NCI-H1694 treated with DMSO at 0.1 percent for 48 hours (cell line): ENCODE measurements at regions not wholly inside any gene's neighbourhood (a gene's known extent, or its start where the extent isn't known, plus 50 kb on each side); places are given as distances from the start of the nearest gene placed in this dataset.

Experiments used
- DNase-seq: peaks from one replicate; lab custom pipeline; 2025; lab: John Stamatoyannopoulos, UW

- no peak for DNase-seq
Measured at GRCh38 chr6:119602215-119603178, 252.9 kb upstream of the MAN1A1 start.

- DNase-seq = no peak
Measured at GRCh38 chr6:119598883-119599282, 249.3 kb upstream of the MAN1A1 start.

DNA sequence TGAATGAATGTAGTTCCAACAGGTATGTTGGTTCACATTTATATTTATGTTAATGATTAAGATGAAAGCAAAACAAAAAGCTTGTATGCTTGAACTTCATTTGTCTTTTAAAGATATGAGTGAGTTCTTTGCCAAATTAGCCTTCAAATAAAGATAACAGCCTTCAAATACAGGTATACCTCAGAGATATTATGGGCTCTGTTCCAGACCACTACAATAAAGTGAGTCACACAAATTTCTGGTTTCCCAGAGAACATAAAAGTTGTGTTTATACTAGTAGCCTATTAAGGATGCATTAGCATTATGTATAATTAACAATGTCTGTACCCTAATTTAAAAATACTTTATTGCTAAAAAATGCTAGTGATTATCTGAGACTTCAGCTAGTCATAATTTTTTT is 245.3 kb upstream of the MAN1A1 start:
- no peak for DNase-seq

DNA sequence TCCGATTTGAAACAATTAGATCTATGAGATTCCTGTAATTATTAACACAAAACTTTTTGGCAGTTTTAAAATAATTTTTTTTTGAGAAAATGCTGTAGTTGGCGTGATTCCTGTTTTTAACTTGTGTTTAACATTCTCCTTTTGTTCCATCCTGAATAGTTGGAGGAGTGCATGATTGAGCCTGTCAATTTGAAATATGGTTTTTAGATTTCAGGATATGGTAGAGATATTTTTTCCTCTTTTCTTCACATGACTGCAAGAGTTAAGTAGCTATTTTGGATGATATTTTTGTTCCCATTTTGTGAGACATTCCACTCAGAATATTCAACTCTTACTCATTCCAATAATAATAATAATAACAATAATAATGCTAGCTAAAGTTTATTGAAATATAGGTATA is 241.7 kb upstream of the MAN1A1 start:
- no peak for DNase-seq

- no peak for DNase-seq
Measured at GRCh38 chr6:119590066-119590465, 240.5 kb upstream of the MAN1A1 start.

- DNase-seq = no peak
Measured at GRCh38 chr6:119587537-119587936, 238.0 kb upstream of the MAN1A1 start.

GRCh38 chr6:119586250-119586882 is 236.8 kb upstream of the MAN1A1 start:
- no peak for DNase-seq

DNA sequence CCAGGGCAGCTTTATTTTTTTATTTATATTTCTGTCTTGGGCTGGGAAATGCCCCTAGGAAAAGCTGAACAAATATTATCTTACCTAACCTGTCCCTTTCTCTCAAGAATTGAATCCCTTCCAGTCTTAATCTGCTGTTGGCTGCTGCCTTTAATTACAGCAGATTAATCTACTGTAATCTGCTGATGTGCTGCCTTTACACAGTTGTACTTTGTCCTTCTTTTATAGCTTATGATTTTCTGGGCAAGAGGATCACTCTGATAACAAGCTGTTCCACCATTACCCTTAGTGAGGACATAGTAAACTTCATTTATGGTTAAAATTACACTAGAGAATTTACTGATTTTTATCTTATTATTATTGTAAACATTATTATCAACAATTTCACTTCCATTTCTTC is 234.5 kb upstream of the MAN1A1 start:
- DNase-seq = no peak

DNA sequence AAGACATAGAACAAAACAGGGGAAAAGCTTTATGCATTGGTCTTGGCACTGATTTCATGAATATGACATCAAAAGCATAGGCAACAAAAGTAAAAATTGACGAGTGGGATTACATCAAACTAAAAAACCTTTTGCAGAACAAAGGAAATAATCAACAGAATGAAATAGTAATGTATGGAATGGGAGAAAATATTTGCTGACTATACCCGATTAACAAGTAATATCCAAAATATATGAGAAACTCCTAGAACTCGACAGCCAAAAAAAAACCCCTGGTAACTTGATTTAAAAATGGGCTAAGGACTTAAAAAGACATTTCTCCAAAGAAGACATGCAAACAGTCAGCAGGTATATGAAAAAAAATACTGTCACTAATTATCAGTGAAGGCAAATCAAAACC is 231.7 kb upstream of the MAN1A1 start:
- no peak for DNase-seq

GRCh38 chr6:119575721-119576120 is 226.2 kb upstream of the MAN1A1 start:
- no peak for DNase-seq

DNA sequence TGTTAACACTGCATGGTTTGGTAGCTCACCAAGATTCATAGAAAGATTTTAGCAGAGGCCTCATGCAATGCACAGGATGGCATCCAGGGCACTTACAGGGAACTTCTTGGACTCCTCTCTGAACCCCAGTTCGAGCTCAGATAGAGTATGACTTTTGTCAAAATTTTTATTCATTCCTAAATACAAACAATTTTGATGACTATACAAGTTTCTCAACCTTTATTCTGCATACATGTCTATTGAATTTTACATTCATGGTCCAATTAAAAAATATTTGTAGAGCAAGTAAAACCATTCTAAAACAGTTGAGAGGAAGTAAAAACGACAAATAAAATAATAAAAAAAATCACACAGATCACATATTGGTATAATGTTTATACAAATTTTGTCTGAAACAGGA is 219.0 kb upstream of the MAN1A1 start:
- no peak for DNase-seq

GRCh38 chr6:119566546-119567260 is 217.1 kb upstream of the MAN1A1 start:
- no peak for DNase-seq

DNA sequence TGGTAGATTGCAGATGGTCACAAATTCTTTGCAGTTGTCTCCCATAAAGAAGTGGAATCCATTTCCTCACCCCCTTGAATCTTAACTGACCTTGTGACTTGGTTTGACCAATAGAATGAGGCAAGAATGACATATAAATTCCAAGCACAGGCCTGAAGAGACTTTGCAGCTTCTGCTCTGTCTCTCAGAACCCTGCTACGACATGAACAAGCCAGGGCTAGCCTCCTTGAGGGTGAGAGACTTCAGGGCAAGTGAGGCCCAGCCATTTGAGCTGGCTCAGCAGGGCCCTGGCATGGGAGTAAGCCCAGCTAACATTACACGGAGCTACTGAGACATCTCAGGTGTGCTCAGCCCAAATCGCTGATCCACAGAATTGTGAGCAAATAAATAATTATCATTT is 216.3 kb upstream of the MAN1A1 start:
- DNase-seq = no peak

DNA sequence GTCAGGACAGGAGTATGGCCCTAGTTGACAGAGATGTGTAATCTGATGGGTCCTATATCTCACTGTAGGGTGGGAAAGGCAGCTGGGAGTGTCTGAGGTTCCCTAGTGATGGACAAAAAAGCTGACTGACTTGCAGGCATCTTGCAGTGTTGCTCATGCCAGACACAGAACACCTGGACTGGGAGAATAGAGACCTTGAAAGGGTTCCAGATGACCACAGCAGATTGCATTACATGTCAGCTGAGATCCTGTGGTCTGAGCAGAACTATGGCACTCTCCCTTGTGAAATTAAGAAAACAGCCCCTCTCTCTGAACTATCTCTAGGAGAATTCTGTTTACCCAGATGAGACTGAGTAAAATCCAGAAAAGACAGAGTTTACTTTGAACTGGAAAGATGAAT is 212.6 kb upstream of the MAN1A1 start:
- DNase-seq = no peak

GRCh38 chr6:119559586-119559985 is 210.0 kb upstream of the MAN1A1 start:
- no peak for DNase-seq

GRCh38 chr6:119557239-119557638 is 207.7 kb upstream of the MAN1A1 start:
- no peak for DNase-seq

DNA sequence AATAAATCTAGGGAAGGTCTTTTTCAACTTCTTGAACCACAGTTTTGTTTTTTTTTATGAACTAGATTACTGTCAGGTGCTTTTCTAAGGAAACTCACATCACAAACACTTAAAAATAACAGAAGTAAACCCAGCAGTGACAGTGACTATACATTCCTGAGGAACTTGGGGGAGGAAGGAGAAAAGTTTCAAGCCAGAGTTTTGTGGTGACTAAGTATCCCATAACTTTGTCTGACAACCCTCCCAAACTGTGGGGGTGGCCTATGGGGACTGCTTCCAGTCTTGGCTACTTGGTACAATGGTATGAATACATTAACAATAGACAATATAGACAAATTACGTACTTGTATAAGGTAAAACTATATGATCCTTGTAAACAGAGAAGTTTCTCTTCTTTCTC is 202.5 kb upstream of the MAN1A1 start:
- DNase-seq = no peak

- DNase-seq = no peak
Measured at GRCh38 chr6:119547024-119547423, 197.5 kb upstream of the MAN1A1 start.

DNA sequence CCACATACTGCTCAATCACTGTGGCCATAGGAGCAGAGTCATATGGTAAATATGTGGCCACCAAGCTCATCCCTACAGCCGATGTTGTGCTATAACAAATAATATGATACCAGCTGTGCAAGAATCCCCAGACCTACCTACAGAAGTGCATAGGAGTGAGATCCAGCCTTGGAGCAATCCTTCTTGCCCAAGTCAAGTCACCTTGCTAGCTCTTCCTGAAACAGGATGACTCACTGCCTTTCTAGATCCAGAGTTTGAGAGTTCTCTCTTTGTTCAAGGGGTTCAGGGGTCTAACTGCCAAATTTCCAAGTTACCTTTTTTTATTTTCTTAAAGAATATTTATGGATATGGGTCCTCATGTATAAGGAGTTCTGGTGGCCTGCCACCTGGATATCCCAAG is 195.7 kb upstream of the MAN1A1 start:
- DNase-seq = no peak

DNA sequence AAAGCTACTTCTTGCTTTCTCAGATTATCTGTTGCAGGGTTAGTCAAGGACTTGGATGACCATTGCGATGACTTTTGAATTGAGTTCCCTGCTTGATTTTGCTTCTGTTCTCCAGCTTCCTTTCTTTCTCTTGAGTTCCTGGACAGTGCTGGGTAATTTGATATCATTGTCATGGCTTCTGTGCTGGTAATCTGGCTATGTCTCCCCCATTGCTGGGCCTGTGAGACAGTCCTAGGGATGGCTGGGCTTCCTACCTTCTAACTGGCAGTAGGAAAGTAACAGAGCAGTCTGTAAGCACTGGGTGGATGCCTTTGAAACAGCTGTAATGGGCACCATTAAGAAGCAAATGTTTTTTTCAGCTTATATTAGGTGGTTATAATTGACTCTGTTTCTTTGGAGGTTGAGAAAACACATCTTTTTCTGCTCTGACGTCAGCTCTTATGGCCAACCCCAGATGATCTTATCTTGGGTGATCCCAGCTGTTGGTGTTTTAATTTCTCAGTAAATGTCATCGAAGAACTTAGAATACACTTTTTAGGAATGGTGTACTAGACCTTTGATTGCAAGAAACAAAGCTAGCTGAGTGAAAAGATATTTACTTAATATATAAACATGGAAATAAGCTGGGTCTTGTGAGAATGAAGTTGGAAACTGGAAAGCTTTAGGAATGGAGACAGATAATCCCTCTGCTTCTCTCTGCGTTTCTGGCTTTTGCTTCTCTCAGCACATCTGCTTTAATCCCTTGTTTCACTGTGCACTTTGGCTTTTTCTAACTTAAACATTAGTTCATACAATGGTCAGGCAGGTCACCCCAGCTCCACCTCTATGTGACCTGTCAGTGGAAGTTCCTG is 195.0 kb upstream of the MAN1A1 start:
- no peak for DNase-seq

DNA sequence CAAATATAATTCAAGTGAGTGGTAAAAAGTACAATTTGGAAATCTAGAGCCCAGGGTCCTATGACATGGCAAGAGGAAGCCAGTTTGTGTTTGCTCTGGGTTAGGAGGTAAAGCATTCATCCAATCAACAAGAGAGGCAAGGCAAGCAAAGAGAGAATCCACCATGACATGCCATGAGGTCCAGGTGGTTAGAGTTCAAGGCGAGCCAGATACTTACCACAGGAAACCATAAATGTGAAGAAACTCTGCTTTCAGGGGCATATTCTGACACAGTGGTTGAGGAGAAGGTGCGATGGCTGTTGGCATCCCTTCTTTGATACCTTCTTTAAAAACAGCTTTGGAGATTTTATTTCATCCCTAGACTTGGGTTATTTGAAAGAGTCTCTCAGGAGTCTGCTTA is 193.8 kb upstream of the MAN1A1 start:
- no peak for DNase-seq

DNA sequence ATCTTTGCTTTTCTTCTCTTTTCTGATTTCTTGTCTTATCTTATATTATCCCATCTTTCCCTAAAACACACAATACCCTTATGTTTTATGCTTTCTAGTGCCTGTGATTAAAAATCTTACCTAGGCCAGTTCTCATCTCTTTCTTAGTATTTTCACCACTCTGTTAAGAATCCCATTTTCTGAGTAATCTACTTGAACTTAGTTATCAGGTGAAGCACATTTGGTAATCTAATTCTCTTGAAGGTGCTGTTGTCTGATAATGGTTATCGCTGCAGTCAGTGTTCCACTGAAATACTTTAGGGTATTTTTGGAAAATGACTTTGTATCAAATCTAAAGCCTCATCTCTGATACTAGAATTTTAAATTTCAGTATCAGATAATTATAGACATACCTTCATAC is 192.5 kb upstream of the MAN1A1 start:
- no peak for DNase-seq
